Trophoblast cell (in vitro differentiated cells and primary cell): ENCODE measurements at regions not wholly inside any gene's neighbourhood (a gene's known extent, or its start where the extent isn't known, plus 50 kb on each side); places are given as distances from the start of the nearest gene placed in this dataset.

ENCODE experiments used
- DNase-seq, 2 donors: peaks; one replicate each; pipeline ENCODE4 v3.0.0-alpha.2; 2016
- H2AFZ ChIP-seq: 2 replicates; pipeline ENCODE4 v1.6.1; 2013; ENCODE audit warnings: low read length, moderate library complexity, mild to moderate bottlenecking; ENCODE audit not compliant: insufficient read depth, poor library complexity
- H2AK5ac ChIP-seq: 2 replicates; pipeline ENCODE4 v1.6.1; 2013; ENCODE audit warnings: mild to moderate bottlenecking, low read length
- H2BK120ac ChIP-seq: 2 replicates; pipeline ENCODE4 v1.6.1; 2013; ENCODE audit warnings: low read length, mild to moderate bottlenecking, moderate library complexity; ENCODE audit not compliant: insufficient read depth, poor library complexity
- H2BK12ac ChIP-seq: 2 replicates; pipeline ENCODE4 v1.6.1; 2013; ENCODE audit warnings: mild to moderate bottlenecking, low read length, moderate library complexity
- H2BK5ac ChIP-seq: 2 replicates; pipeline ENCODE4 v1.6.1; 2013; ENCODE audit warnings: low read length, low read depth, moderate library complexity, mild to moderate bottlenecking; ENCODE audit not compliant: poor library complexity
- H3K14ac ChIP-seq: 2 replicates; pipeline ENCODE4 v1.6.1; 2013; ENCODE audit warnings: mild to moderate bottlenecking, low read length
- H3K18ac ChIP-seq: 2 replicates; pipeline ENCODE4 v1.6.1; 2013; ENCODE audit warnings: mild to moderate bottlenecking, low read length
- H3K23ac ChIP-seq: 2 replicates; pipeline ENCODE4 v1.6.1; 2013; ENCODE audit warnings: low read length
- H3K27ac ChIP-seq: 2 replicates; pipeline ENCODE4 v1.5.1; 2013; ENCODE audit warnings: low read depth, mild to moderate bottlenecking, inconsistent platforms, low read length, moderate library complexity
- H3K27me3 ChIP-seq: 2 replicates; pipeline ENCODE4 v1.6.1; 2013; ENCODE audit warnings: inconsistent platforms, mild to moderate bottlenecking, low read length, moderate library complexity; ENCODE audit not compliant: insufficient read depth
- H3K36me3 ChIP-seq, 2 experiments: 1 replicate in 1 of 2; 2 replicates in 1 of 2; pipeline ENCODE4 v1.6.1; 2013; ENCODE audit warnings: low read length in 2 of 2, mild to moderate bottlenecking in 2 of 2, moderate library complexity in 1 of 2; ENCODE audit not compliant: insufficient read depth in 2 of 2, control insufficient read depth in 1 of 2
- H3K4ac ChIP-seq: 2 replicates; pipeline ENCODE4 v1.6.1; 2013; ENCODE audit warnings: low read depth, mild to moderate bottlenecking, low read length, moderate library complexity
- H3K4me1 ChIP-seq, 2 experiments: 1 replicate in 1 of 2; 2 replicates in 1 of 2; pipeline ENCODE4 v1.6.1; 2013; ENCODE audit warnings: low read length in 2 of 2, mild to moderate bottlenecking in 2 of 2, moderate library complexity in 1 of 2; ENCODE audit not compliant: insufficient read depth in 2 of 2, control insufficient read depth in 1 of 2
- H3K4me2 ChIP-seq: 2 replicates; pipeline ENCODE4 v1.6.1; 2013; ENCODE audit warnings: inconsistent platforms, mild to moderate bottlenecking, low read length, moderate library complexity
- H3K4me3 ChIP-seq: 2 replicates; pipeline ENCODE4 v1.5.1; 2013; ENCODE audit warnings: mild to moderate bottlenecking, low read depth, low read length, inconsistent platforms
- H3K79me1 ChIP-seq: one replicate; pipeline ENCODE4 v1.6.1; 2013; ENCODE audit warnings: low read length
- H3K79me2 ChIP-seq: 2 replicates; pipeline ENCODE4 v1.6.1; 2013; ENCODE audit warnings: low read length, mild to moderate bottlenecking; ENCODE audit not compliant: control insufficient read depth, insufficient read depth, poor library complexity
- H3K9ac ChIP-seq: 2 replicates; pipeline ENCODE4 v1.6.1; 2013; ENCODE audit warnings: mild to moderate bottlenecking, low read length
- H3K9me3 ChIP-seq: 2 replicates; pipeline ENCODE4 v1.6.1; 2013; ENCODE audit warnings: low read depth, mild to moderate bottlenecking, control low read depth, inconsistent platforms, low read length; ENCODE audit not compliant: insufficient read depth
- H4K12ac ChIP-seq: 2 replicates; pipeline ENCODE4 v1.6.1; 2013; ENCODE audit warnings: low read depth, mild to moderate bottlenecking, low read length, moderate library complexity
- H4K8ac ChIP-seq: 2 replicates; pipeline ENCODE4 v1.6.1; 2013; ENCODE audit warnings: low read depth, mild to moderate bottlenecking, low read length, moderate library complexity
- H4K91ac ChIP-seq: one replicate; pipeline ENCODE4 v1.6.1; 2013; ENCODE audit warnings: low read depth, mild to moderate bottlenecking, low read length, moderate library complexity
- WGBS: extraction: QIAGEN DNeasy Blood & Tissue Kit; methylation state at CpG from one replicate; pipeline ENCODE4 v1.1.7; 2013; ENCODE audit warnings: missing lambda C conversion rate; ENCODE audit not compliant: insufficient read length, insufficient coverage; ENCODE audit errors: extremely low coverage; 5-methylcytosine and 5-hydroxymethylcytosine counted together

GRCh38 chr11:70509476-70509875 is 111.1 kb downstream of the CTTN start:
- Histone ChIP-seq H3K27ac (no peak overlapping the region), H4K8ac (no peak overlapping the region), H3K4me1 (no peaks in the 10 kb centered on the region), H2AK5ac (no peak overlapping the region), H2AFZ (no peak overlapping the region), H3K23ac (no peak overlapping the region), H3K79me1 (no peaks in the 10 kb centered on the region), H3K36me3 (no peaks in the 10 kb centered on the region), H4K12ac (no peak overlapping the region), H3K9ac (no peak overlapping the region), H3K18ac (no peak overlapping the region), H4K91ac (no peak overlapping the region), H3K4ac (no peak overlapping the region), H2BK5ac (no peak overlapping the region), H3K27me3 (no peaks in the 10 kb centered on the region), H3K4me2 (no peak overlapping the region), H3K9me3 (peaks cover 4% of the 10 kb centered on the region), H3K79me2 (no peaks in the 10 kb centered on the region), H2BK120ac (no peak overlapping the region), H3K14ac (no peak overlapping the region), H2BK12ac (no peak overlapping the region), H3K4me3 (no peak overlapping the region)
- DNase-seq, result no peak
- WGBS, result no CpG with 5 or more reads among the region's 8 CpGs

- no peak overlapping the region for H3K4me3 ChIP-seq
- H3K4ac ChIP-seq, result no peak overlapping the region
- no peak overlapping the region for H2AK5ac ChIP-seq
- peaks cover 4% of the 10 kb centered on the region for H3K9me3 ChIP-seq
- H3K23ac ChIP-seq, result no peak overlapping the region
- no peak overlapping the region for H2BK120ac ChIP-seq
- no peak overlapping the region for H3K27ac ChIP-seq
- no peak overlapping the region for H4K8ac ChIP-seq
- no peaks in the 10 kb centered on the region for H3K36me3 ChIP-seq
- H4K12ac ChIP-seq, result no peak overlapping the region
- no peak for DNase-seq
- no CpG with 5 or more reads among the region's 4 CpGs for WGBS
- no peak overlapping the region for H3K18ac ChIP-seq
- H3K27me3 ChIP-seq, result no peaks in the 10 kb centered on the region
- no peak overlapping the region for H3K14ac ChIP-seq
- no peak overlapping the region for H3K9ac ChIP-seq
- no peak overlapping the region for H2AFZ ChIP-seq
- no peak overlapping the region for H4K91ac ChIP-seq
- no peak overlapping the region for H2BK12ac ChIP-seq
- H3K4me1 ChIP-seq, result no peaks in the 10 kb centered on the region
- no peaks in the 10 kb centered on the region for H3K79me1 ChIP-seq
- no peak overlapping the region for H3K4me2 ChIP-seq
- H2BK5ac ChIP-seq, result no peak overlapping the region
- H3K79me2 ChIP-seq, result no peaks in the 10 kb centered on the region
Observed at GRCh38 chr11:70510106-70510505, 111.8 kb downstream of the CTTN start.

- Histone ChIP-seq H4K8ac (no peak overlapping the region), H3K36me3 (no peaks in the 10 kb centered on the region), H3K4me2 (no peak overlapping the region), H3K14ac (no peak overlapping the region), H2AK5ac (no peak overlapping the region), H2BK12ac (no peak overlapping the region), H3K18ac (no peak overlapping the region), H2BK120ac (no peak overlapping the region), H3K4me3 (no peak overlapping the region), H2BK5ac (no peak overlapping the region), H3K27ac (no peak overlapping the region), H3K9me3 (peaks cover 4% of the 10 kb centered on the region), H3K4me1 (no peaks in the 10 kb centered on the region), H3K9ac (no peak overlapping the region), H3K27me3 (no peaks in the 10 kb centered on the region), H3K79me2 (no peaks in the 10 kb centered on the region), H3K23ac (no peak overlapping the region), H4K12ac (no peak overlapping the region), H2AFZ (no peak overlapping the region), H3K79me1 (no peaks in the 10 kb centered on the region), H3K4ac (no peak overlapping the region), H4K91ac (no peak overlapping the region)
- DNase-seq, result no peak
- no CpG with 5 or more reads among the region's 6 CpGs for WGBS
Observed at GRCh38 chr11:70510571-70510970, 112.2 kb downstream of the CTTN start.

- H3K4me2 ChIP-seq, result no peak overlapping the region
- H3K9ac ChIP-seq, result no peak overlapping the region
- no peaks in the 10 kb centered on the region for H3K79me2 ChIP-seq
- H3K79me1 ChIP-seq, result no peaks in the 10 kb centered on the region
- H4K8ac ChIP-seq, result no peak overlapping the region
- H3K36me3 ChIP-seq, result no peaks in the 10 kb centered on the region
- H2AFZ ChIP-seq, result no peak overlapping the region
- no peaks in the 10 kb centered on the region for H3K4me1 ChIP-seq
- no peak overlapping the region for H3K18ac ChIP-seq
- H4K91ac ChIP-seq, result no peak overlapping the region
- H2AK5ac ChIP-seq, result no peak overlapping the region
- H4K12ac ChIP-seq, result no peak overlapping the region
- no peak overlapping the region for H2BK120ac ChIP-seq
- no peak overlapping the region for H3K4ac ChIP-seq
- no CpG with 5 or more reads among the region's 1 CpG for WGBS
- H3K4me3 ChIP-seq, result no peak overlapping the region
- no peak overlapping the region for H2BK12ac ChIP-seq
- H3K23ac ChIP-seq, result no peak overlapping the region
- no peak overlapping the region for H3K14ac ChIP-seq
- H3K27me3 ChIP-seq, result no peaks in the 10 kb centered on the region
- DNase-seq, result no peak
- no peak overlapping the region for H2BK5ac ChIP-seq
- no peak overlapping the region for H3K27ac ChIP-seq
- peaks cover 4% of the 10 kb centered on the region for H3K9me3 ChIP-seq
Observed at GRCh38 chr11:70511345-70511744, 113.0 kb downstream of the CTTN start.
